ENCODE measurements at regions not wholly inside any gene's neighbourhood (a gene's known extent, or its start where the extent isn't known, plus 50 kb on each side); places are given as distances from the start of the nearest gene placed in this dataset.

DNA sequence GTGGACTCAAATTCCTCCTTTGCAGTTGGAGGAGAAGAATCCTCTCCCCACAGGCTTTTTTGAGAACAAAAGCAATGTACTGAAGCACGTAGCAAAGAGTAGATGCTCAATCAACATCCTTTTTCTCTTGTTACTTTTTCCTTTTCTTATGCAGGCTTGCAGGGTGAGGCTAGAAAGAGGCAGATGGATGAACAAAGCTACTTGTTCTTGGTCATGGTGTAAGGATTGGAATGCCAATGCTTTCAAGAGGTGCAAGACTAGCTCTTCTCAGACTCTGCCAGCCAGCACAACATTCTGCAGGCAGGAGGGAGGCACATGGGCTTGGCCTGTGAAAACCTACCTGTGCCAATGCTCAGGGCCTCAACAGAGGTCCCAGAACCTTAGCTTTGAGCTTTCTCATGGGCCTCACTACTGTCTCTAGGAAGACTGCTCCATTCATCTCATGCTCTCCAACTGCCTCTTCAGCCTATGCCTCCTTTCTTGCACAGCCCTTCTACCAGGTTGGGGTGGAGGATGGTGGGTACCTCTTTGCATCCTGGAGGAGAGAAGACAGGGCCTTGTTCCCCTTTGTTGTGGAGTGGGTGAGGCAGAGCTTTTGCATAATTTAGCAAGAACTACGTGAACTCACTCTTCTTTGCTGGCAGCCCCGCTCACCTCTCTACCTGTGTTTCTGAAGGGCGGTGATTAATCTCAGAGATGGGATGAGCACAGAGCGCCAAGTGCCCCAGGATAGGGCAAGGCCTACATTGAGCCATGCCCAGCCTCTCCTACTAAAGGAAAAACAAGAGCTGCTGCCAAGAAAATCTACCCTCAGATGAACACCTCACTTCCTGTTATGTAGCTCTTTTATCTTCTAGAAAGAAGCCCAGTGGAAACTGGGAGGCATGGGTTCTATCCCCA is 1119.7 kb downstream of the VRK1 start (continued):
- TF ChIP-seq, protein P1, sequence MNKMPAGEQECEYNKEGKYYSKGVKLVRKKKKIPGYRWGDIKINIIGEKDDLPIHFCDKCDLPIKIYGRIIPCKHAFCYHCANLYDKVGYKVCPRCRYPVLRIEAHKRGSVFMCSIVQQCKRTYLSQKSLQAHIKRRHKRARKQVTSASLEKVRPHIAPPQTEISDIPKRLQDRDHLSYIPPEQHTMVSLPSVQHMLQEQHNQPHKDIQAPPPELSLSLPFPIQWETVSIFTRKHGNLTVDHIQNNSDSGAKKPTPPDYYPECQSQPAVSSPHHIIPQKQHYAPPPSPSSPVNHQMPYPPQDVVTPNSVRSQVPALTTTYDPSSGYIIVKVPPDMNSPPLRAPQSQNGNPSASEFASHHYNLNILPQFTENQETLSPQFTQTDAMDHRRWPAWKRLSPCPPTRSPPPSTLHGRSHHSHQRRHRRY (tag by site-specific recombination; IDR thresholded peaks at IDR 0.05), result no peak
- TF ChIP-seq, protein P2, sequence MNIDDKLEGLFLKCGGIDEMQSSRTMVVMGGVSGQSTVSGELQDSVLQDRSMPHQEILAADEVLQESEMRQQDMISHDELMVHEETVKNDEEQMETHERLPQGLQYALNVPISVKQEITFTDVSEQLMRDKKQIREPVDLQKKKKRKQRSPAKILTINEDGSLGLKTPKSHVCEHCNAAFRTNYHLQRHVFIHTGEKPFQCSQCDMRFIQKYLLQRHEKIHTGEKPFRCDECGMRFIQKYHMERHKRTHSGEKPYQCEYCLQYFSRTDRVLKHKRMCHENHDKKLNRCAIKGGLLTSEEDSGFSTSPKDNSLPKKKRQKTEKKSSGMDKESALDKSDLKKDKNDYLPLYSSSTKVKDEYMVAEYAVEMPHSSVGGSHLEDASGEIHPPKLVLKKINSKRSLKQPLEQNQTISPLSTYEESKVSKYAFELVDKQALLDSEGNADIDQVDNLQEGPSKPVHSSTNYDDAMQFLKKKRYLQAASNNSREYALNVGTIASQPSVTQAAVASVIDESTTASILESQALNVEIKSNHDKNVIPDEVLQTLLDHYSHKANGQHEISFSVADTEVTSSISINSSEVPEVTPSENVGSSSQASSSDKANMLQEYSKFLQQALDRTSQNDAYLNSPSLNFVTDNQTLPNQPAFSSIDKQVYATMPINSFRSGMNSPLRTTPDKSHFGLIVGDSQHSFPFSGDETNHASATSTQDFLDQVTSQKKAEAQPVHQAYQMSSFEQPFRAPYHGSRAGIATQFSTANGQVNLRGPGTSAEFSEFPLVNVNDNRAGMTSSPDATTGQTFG (tag by site-specific recombination; IDR thresholded peaks at IDR 0.05; ENCODE audit: borderline replicate concordance), result no peak
- TF ChIP-seq SCRT1 (tag by site-specific recombination; IDR thresholded peaks at IDR 0.05; ENCODE audit: borderline replicate concordance) (no peak), ZNF621 (tag by site-specific recombination; IDR thresholded peaks at IDR 0.05) (no peak), FEZF1 (tag by site-specific recombination; IDR thresholded peaks at IDR 0.05) (no peak)
- TF ChIP-seq, protein P3, sequence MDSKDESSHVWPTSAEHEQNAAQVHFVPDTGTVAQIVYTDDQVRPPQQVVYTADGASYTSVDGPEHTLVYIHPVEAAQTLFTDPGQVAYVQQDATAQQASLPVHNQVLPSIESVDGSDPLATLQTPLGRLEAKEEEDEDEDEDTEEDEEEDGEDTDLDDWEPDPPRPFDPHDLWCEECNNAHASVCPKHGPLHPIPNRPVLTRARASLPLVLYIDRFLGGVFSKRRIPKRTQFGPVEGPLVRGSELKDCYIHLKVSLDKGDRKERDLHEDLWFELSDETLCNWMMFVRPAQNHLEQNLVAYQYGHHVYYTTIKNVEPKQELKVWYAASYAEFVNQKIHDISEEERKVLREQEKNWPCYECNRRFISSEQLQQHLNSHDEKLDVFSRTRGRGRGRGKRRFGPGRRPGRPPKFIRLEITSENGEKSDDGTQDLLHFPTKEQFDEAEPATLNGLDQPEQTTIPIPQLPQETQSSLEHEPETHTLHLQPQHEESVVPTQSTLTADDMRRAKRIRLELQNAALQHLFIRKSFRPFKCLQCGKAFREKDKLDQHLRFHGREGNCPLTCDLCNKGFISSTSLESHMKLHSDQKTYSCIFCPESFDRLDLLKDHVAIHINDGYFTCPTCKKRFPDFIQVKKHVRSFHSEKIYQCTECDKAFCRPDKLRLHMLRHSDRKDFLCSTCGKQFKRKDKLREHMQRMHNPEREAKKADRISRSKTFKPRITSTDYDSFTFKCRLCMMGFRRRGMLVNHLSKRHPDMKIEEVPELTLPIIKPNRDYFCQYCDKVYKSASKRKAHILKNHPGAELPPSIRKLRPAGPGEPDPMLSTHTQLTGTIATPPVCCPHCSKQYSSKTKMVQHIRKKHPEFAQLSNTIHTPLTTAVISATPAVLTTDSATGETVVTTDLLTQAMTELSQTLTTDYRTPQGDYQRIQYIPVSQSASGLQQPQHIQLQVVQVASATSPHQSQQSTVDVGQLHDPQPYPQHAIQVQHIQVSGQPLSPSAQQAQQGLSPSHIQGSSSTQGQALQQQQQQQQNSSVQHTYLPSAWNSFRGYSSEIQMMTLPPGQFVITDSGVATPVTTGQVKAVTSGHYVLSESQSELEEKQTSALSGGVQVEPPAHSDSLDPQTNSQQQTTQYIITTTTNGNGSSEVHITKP (tag by site-specific recombination; IDR thresholded peaks at IDR 0.05), result no peak

DNA sequence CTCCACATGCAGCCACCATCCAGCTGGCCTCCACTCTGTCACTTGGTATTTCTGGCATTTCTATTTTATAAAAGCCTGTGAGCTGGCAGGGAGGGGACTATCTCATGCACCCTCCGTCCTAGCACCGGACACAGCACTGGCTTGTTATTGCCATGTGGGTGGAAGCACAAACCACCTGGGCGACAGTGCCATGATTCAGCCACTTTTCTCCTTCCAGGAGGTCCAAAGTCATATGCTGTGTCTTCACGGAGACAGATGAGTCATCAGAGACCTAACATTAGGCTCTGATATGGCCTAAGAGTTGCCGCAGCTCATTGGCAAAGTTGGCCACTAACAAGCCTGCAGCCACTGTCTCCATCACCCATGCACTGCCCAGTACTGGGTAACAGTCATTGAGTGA is 1123.0 kb downstream of the VRK1 start:
- Histone ChIP-seq H3K9me3 (ENCODE audit: control insufficient read depth, insufficient read depth, low read depth, low read length) (no peaks in the 10 kb centered on the region), H3K36me3 (ENCODE audit: control insufficient read depth in 2 of 2, insufficient read depth in 1 of 2, low read length in 2 of 2) (no peaks in the 10 kb centered on the region), H3K4me3 (ENCODE audit: low read depth, low read length) (no peak overlapping the region), H3K27ac (ENCODE audit: extremely low read depth, low read depth, low read length) (no peak overlapping the region), H3K4me1 (ENCODE audit: control insufficient read depth, insufficient read depth, low read length) (no peaks in the 10 kb centered on the region)
- ChIA-PET CTCF (no interaction called here), POLR2A (no interaction called here)
- no peak for TF ChIP-seq GFI1B (tag by site-specific recombination; IDR thresholded peaks at IDR 0.05)
- TF ChIP-seq, protein P4, sequence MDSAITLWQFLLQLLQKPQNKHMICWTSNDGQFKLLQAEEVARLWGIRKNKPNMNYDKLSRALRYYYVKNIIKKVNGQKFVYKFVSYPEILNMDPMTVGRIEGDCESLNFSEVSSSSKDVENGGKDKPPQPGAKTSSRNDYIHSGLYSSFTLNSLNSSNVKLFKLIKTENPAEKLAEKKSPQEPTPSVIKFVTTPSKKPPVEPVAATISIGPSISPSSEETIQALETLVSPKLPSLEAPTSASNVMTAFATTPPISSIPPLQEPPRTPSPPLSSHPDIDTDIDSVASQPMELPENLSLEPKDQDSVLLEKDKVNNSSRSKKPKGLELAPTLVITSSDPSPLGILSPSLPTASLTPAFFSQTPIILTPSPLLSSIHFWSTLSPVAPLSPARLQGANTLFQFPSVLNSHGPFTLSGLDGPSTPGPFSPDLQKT (IDR thresholded peaks at IDR 0.05; ENCODE audit: borderline replicate concordance, low read depth, low read length), result no peak
- TF ChIP-seq ZNF155 (tag by site-specific recombination; IDR thresholded peaks at IDR 0.05), result no peak
- TF ChIP-seq, protein P5, sequence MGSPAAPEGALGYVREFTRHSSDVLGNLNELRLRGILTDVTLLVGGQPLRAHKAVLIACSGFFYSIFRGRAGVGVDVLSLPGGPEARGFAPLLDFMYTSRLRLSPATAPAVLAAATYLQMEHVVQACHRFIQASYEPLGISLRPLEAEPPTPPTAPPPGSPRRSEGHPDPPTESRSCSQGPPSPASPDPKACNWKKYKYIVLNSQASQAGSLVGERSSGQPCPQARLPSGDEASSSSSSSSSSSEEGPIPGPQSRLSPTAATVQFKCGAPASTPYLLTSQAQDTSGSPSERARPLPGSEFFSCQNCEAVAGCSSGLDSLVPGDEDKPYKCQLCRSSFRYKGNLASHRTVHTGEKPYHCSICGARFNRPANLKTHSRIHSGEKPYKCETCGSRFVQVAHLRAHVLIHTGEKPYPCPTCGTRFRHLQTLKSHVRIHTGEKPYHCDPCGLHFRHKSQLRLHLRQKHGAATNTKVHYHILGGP (tag by site-specific recombination; IDR thresholded peaks at IDR 0.05), result no peak
- no peak for TF ChIP-seq ZFHX2 (tag by site-specific recombination; conservative IDR thresholded peaks at IDR 0.05)
- TF ChIP-seq, protein P6, sequence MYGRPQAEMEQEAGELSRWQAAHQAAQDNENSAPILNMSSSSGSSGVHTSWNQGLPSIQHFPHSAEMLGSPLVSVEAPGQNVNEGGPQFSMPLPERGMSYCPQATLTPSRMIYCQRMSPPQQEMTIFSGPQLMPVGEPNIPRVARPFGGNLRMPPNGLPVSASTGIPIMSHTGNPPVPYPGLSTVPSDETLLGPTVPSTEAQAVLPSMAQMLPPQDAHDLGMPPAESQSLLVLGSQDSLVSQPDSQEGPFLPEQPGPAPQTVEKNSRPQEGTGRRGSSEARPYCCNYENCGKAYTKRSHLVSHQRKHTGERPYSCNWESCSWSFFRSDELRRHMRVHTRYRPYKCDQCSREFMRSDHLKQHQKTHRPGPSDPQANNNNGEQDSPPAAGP (tag by site-specific recombination; IDR thresholded peaks at IDR 0.05), result no peak
- no peak for TF ChIP-seq BCL11A (tag by site-specific recombination; IDR thresholded peaks at IDR 0.05; ENCODE audit: low read depth)
- no peak for TF ChIP-seq GLI2 (tag by site-specific recombination; IDR thresholded peaks at IDR 0.05; ENCODE audit: borderline replicate concordance, low read depth)
- no peak for TF ChIP-seq ZNF335 (tag by site-specific recombination; conservative IDR thresholded peaks at IDR 0.05)
- TF ChIP-seq, protein P7, sequence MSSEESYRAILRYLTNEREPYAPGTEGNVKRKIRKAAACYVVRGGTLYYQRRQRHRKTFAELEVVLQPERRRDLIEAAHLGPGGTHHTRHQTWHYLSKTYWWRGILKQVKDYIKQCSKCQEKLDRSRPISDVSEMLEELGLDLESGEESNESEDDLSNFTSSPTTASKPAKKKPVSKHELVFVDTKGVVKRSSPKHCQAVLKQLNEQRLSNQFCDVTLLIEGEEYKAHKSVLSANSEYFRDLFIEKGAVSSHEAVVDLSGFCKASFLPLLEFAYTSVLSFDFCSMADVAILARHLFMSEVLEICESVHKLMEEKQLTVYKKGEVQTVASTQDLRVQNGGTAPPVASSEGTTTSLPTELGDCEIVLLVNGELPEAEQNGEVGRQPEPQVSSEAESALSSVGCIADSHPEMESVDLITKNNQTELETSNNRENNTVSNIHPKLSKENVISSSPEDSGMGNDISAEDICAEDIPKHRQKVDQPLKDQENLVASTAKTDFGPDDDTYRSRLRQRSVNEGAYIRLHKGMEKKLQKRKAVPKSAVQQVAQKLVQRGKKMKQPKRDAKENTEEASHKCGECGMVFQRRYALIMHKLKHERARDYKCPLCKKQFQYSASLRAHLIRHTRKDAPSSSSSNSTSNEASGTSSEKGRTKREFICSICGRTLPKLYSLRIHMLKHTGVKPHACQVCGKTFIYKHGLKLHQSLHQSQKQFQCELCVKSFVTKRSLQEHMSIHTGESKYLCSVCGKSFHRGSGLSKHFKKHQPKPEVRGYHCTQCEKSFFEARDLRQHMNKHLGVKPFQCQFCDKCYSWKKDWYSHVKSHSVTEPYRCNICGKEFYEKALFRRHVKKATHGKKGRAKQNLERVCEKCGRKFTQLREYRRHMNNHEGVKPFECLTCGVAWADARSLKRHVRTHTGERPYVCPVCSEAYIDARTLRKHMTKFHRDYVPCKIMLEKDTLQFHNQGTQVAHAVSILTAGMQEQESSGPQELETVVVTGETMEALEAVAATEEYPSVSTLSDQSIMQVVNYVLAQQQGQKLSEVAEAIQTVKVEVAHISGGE (tag by site-specific recombination; conservative IDR thresholded peaks at IDR 0.05; ENCODE audit: low read depth), result no peak
